ENCODE measurements at regions not wholly inside any gene's neighbourhood (a gene's known extent, or its start where the extent isn't known, plus 50 kb on each side); places are given as distances from the start of the nearest gene placed in this dataset.

DNA sequence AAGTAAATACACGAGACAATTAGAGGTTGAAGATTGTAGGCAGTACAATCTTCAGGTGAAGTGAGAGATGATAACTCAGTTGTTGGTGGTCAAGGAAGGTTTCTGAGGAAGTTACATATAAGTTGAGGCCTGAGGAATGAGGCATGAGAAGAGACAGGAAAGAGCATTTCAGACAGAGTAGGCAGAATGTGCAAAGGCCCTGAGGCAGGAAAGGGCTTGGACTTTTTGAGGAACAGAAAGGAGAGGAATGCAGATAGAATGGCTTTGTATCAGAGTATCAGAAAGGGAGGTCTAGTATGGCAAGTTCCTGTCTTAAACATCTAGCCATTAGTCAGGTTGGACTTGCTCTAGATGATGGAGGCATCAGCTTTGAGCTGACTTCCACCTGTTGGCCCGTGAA, 122.5 kb downstream of the CAND1 start:
- Histone ChIP-seq H3K9me2 (ENCODE audit: insufficient read depth) (no peaks in the 10 kb centered on the region), H3K79me2 (ENCODE audit: insufficient read depth, low read length) (no peaks in the 10 kb centered on the region), H4K20me1 (ENCODE audit: insufficient read depth) (no peaks in the 10 kb centered on the region), H3K36me3 (ENCODE audit: control insufficient read depth in 1 of 2, insufficient read depth in 2 of 2, low read length in 2 of 2) (no peaks in the 10 kb centered on the region), H3K4me2 (ENCODE audit: low read length) (no peak overlapping the region), H3K4me3 (replicated peaks in 1 of 2; ENCODE audit: low read depth in 1 of 2, low read length in 2 of 2) (no peak overlapping the region), H3K27ac (ENCODE audit: low read depth, low read length) (no peak overlapping the region), H3K27me3 (ENCODE audit: insufficient read depth, low read length) (no peaks in the 10 kb centered on the region), H3K4me1 (ENCODE audit: control insufficient read depth in 1 of 2, insufficient read depth in 2 of 2, low read length in 2 of 2) (no peaks in the 10 kb centered on the region), H2AFZ (ENCODE audit: low read depth, low read length, poor library complexity, severe bottlenecking) (no peak overlapping the region), H3K9ac (ENCODE audit: low read length) (no peak overlapping the region), H3K9me3 (ENCODE audit: control insufficient read depth in 1 of 2, insufficient read depth in 1 of 2, low read depth in 1 of 2, low read length in 2 of 2) (no peaks in the 10 kb centered on the region)
- POLR2A ChIA-PET, result no interaction called here
- RAD21 ChIA-PET (ENCODE audit: low non-redundant PET in 1 of 2, low total read pairs in 2 of 2, uncharacterized antibody in 2 of 2, unreplicated experiment in 2 of 2), result no interaction called here
- CTCF ChIA-PET, result no interaction called here
- BruUV-seq (replicated peaks), result no TSS peak
- no peak for DNase-seq (ENCODE audit: low read depth, low spot score)
- TF ChIP-seq SP1 (IDR thresholded peaks at IDR 0.05; ENCODE audit: low read depth) (no peak), SRF (IDR thresholded peaks at IDR 0.05; ENCODE audit: low read depth) (no peak), EGR1 (IDR thresholded peaks at IDR 0.05; ENCODE audit: low read depth) (no peak)
- intact Hi-C loops (cut with micrococcal nuclease), result no loop called here
- no peak for ATAC-seq

DNA sequence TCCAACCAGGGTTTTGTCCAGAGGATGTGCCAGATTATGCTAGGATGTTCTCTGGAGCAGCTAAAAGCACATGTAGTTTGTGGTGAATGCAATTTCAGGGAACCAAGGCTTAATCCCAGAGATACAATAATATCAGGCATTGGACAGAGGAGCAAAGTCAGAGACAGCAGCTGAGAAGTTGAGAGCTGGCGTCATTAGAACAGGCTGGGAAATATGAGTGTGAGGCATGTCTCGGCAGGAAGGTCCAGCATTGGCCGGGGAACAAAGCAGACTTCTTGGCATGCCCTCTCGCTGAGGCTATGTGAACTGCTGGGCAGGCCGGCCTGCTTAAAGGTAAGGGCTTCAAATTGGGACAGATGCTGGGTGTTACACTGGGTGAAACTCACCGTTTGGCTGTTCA, 125.4 kb downstream of the CAND1 start:
- intact Hi-C loops (cut with micrococcal nuclease), result no loop called here
- RAD21 ChIA-PET (ENCODE audit: low non-redundant PET in 1 of 2, low total read pairs in 2 of 2, uncharacterized antibody in 2 of 2, unreplicated experiment in 2 of 2), result no interaction called here
- DNase-seq (ENCODE audit: low read depth, low spot score), result no peak
- no peak overlapping the region for H3K4me3 ChIP-seq (replicated peaks in 1 of 2; ENCODE audit: low read depth in 1 of 2, low read length in 2 of 2)
- POLR2A ChIA-PET, result no interaction called here
- no peaks in the 10 kb centered on the region for H4K20me1 ChIP-seq (ENCODE audit: insufficient read depth)
- H3K27ac ChIP-seq (ENCODE audit: low read depth, low read length), result no peak overlapping the region
- ATAC-seq, result no peak
- CTCF ChIA-PET, result no interaction called here
- no peaks in the 10 kb centered on the region for H3K9me2 ChIP-seq (ENCODE audit: insufficient read depth)
- no peaks in the 10 kb centered on the region for H3K4me1 ChIP-seq (ENCODE audit: control insufficient read depth in 1 of 2, insufficient read depth in 2 of 2, low read length in 2 of 2)
- no peak overlapping the region for H3K4me2 ChIP-seq (ENCODE audit: low read length)
- no peak overlapping the region for H3K9ac ChIP-seq (ENCODE audit: low read length)
- H2AFZ ChIP-seq (ENCODE audit: low read depth, low read length, poor library complexity, severe bottlenecking), result no peak overlapping the region
- no peaks in the 10 kb centered on the region for H3K9me3 ChIP-seq (ENCODE audit: control insufficient read depth in 1 of 2, insufficient read depth in 1 of 2, low read depth in 1 of 2, low read length in 2 of 2)
- no TSS peak for BruUV-seq (replicated peaks)
- no peaks in the 10 kb centered on the region for H3K79me2 ChIP-seq (ENCODE audit: insufficient read depth, low read length)
- no peaks in the 10 kb centered on the region for H3K27me3 ChIP-seq (ENCODE audit: insufficient read depth, low read length)
- no peaks in the 10 kb centered on the region for H3K36me3 ChIP-seq (ENCODE audit: control insufficient read depth in 1 of 2, insufficient read depth in 2 of 2, low read length in 2 of 2)
- TF ChIP-seq CEBPB (IDR thresholded peaks at IDR 0.05; ENCODE audit: low read depth) (no peak), EZH2phosphoT487 (IDR thresholded peaks at IDR 0.05; ENCODE audit: borderline replicate concordance) (no peak), ZNF274 (IDR thresholded peaks at IDR 0.05; ENCODE audit: low read depth, low read length) (no peak), CTCF (IDR thresholded peaks at IDR 0.05 in 2 of 3, conservative IDR thresholded peaks at IDR 0.05 in 1 of 3; ENCODE audit: borderline replicate concordance in 1 of 3, insufficient read depth in 1 of 3, low read depth in 2 of 3, low read length in 2 of 3) (no peak), POLR2A (IDR thresholded peaks at IDR 0.05; ENCODE audit: borderline replicate concordance, extremely low read depth, insufficient read depth, insufficient read length) (no peak), YY1 (IDR thresholded peaks at IDR 0.05; ENCODE audit: extremely low read depth, insufficient replicate concordance, low read depth, low read length) (no peak), RAD21 (IDR thresholded peaks at IDR 0.05; ENCODE audit: low read depth) (no peak), MAX (IDR thresholded peaks at IDR 0.05) (no peak), ELF1 (IDR thresholded peaks at IDR 0.05; ENCODE audit: borderline replicate concordance, low read depth) (no peak), POLR2AphosphoS5 (IDR thresholded peaks at IDR 0.05; ENCODE audit: low read depth, low read length) (no peak), CBX3 (IDR thresholded peaks at IDR 0.05; ENCODE audit: low read depth) (no peak), SIN3A (IDR thresholded peaks at IDR 0.05; ENCODE audit: low read depth) (no peak), REST (IDR thresholded peaks at IDR 0.05; ENCODE audit: low read depth) (no peak), SRF (IDR thresholded peaks at IDR 0.05; ENCODE audit: low read depth) (no peak), TCF7L2 (IDR thresholded peaks at IDR 0.05; ENCODE audit: borderline replicate concordance, extremely low read depth, insufficient read depth, insufficient read length) (no peak), JUND (IDR thresholded peaks at IDR 0.05) (no peak)
